ENCODE measurements at regions not wholly inside any gene's neighbourhood (a gene's known extent, or its start where the extent isn't known, plus 50 kb on each side); places are given as distances from the start of the nearest gene placed in this dataset.

GRCh38 chr3:159721324-159721723 is 267.3 kb upstream of the IL12A start:
- TF ChIP-seq, protein P1, sequence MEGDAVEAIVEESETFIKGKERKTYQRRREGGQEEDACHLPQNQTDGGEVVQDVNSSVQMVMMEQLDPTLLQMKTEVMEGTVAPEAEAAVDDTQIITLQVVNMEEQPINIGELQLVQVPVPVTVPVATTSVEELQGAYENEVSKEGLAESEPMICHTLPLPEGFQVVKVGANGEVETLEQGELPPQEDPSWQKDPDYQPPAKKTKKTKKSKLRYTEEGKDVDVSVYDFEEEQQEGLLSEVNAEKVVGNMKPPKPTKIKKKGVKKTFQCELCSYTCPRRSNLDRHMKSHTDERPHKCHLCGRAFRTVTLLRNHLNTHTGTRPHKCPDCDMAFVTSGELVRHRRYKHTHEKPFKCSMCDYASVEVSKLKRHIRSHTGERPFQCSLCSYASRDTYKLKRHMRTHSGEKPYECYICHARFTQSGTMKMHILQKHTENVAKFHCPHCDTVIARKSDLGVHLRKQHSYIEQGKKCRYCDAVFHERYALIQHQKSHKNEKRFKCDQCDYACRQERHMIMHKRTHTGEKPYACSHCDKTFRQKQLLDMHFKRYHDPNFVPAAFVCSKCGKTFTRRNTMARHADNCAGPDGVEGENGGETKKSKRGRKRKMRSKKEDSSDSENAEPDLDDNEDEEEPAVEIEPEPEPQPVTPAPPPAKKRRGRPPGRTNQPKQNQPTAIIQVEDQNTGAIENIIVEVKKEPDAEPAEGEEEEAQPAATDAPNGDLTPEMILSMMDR (conservative IDR thresholded peaks at IDR 0.05; ENCODE audit: low read depth in 2 of 2): no peak
- TF ChIP-seq ZNF331 (CRISPR knock-in tag; IDR thresholded peaks at IDR 0.05; ENCODE audit: low read depth): no peak
- no peak for TF ChIP-seq EZH2phosphoT487 (IDR thresholded peaks at IDR 0.05; ENCODE audit: unreplicated experiment)
- TF ChIP-seq, protein P2, sequence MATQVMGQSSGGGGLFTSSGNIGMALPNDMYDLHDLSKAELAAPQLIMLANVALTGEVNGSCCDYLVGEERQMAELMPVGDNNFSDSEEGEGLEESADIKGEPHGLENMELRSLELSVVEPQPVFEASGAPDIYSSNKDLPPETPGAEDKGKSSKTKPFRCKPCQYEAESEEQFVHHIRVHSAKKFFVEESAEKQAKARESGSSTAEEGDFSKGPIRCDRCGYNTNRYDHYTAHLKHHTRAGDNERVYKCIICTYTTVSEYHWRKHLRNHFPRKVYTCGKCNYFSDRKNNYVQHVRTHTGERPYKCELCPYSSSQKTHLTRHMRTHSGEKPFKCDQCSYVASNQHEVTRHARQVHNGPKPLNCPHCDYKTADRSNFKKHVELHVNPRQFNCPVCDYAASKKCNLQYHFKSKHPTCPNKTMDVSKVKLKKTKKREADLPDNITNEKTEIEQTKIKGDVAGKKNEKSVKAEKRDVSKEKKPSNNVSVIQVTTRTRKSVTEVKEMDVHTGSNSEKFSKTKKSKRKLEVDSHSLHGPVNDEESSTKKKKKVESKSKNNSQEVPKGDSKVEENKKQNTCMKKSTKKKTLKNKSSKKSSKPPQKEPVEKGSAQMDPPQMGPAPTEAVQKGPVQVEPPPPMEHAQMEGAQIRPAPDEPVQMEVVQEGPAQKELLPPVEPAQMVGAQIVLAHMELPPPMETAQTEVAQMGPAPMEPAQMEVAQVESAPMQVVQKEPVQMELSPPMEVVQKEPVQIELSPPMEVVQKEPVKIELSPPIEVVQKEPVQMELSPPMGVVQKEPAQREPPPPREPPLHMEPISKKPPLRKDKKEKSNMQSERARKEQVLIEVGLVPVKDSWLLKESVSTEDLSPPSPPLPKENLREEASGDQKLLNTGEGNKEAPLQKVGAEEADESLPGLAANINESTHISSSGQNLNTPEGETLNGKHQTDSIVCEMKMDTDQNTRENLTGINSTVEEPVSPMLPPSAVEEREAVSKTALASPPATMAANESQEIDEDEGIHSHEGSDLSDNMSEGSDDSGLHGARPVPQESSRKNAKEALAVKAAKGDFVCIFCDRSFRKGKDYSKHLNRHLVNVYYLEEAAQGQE (IDR thresholded peaks at IDR 0.05; ENCODE audit: unreplicated experiment): no peak
- TF ChIP-seq POLR2AphosphoS5 (IDR thresholded peaks at IDR 0.05; ENCODE audit: low read depth): no peak
- TF ChIP-seq EZH2 (IDR thresholded peaks at IDR 0.05; ENCODE audit: low read depth, unreplicated experiment): no peak
- TF ChIP-seq CREB1 (CRISPR knock-in tag; IDR thresholded peaks at IDR 0.05; ENCODE audit: low read depth): no peak
- TF ChIP-seq STAT1 (IDR thresholded peaks at IDR 0.05; ENCODE audit: unreplicated experiment): no peak
